ENCODE measurements at regions not wholly inside any gene's neighbourhood (a gene's known extent, or its start where the extent isn't known, plus 50 kb on each side); places are given as distances from the start of the nearest gene placed in this dataset.

DNA sequence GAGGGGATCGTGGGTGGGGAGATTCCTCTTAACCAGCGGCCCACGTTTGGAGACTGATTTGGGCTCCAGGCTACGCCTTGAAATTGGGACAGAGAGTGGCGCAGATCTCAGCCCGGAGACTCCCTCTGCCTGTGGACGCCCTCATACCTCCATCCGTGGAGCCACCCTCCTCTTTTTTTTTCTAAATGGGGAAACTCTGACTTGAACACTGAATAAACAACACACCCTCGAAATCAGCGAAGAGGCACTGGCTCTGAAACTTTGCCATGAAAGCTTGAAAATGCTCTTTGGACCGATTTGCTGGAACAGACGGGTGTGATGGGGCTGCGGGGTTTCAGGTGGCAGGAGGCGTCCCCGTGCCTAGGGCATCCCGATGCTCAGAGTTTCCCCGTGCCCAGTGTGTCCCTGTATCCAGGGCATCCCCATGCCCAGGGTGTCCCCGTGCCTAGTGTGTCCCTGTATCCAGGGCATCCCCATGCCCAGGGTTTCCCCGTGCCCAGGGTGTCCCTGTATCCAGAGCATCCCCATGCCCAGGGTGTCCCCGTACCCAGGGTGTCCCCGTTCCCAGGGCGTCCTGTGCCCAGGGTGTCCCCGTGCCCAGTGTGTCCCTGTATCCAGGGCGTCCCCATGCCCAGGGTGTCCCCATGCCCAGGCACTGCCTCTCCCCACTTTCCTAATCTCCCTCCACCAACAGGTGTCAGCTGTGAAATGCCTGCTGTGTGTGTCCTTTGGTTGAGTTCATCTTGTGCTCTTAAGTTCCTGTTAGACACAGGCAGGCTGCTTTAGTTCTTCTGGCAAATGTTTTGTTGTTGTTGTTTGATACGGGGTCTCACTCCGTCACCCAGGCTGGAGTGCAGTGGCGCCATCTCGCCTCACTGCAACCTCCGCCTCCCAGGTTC is 187.0 kb downstream of the SEC14L1 start:
- no peak for TF ChIP-seq NFIC (IDR thresholded peaks at IDR 0.05)
- no peak for TF ChIP-seq RAD21 (IDR thresholded peaks at IDR 0.05; ENCODE audit: low read depth)
- TF ChIP-seq CREB1 (IDR thresholded peaks at IDR 0.05; ENCODE audit: low read depth) = no peak
- no peak for TF ChIP-seq EGR1 (IDR thresholded peaks at IDR 0.05)
- TF ChIP-seq TEAD4 (IDR thresholded peaks at IDR 0.05) = no peak
- no peak for TF ChIP-seq ZBTB7A (IDR thresholded peaks at IDR 0.05; ENCODE audit: low read depth)
- no peak for TF ChIP-seq CEBPB (IDR thresholded peaks at IDR 0.05)
- no peak for TF ChIP-seq EP300 (IDR thresholded peaks at IDR 0.05; ENCODE audit: borderline replicate concordance)
- no peak for TF ChIP-seq YY1 (IDR thresholded peaks at IDR 0.05; ENCODE audit: low read depth)

DNA sequence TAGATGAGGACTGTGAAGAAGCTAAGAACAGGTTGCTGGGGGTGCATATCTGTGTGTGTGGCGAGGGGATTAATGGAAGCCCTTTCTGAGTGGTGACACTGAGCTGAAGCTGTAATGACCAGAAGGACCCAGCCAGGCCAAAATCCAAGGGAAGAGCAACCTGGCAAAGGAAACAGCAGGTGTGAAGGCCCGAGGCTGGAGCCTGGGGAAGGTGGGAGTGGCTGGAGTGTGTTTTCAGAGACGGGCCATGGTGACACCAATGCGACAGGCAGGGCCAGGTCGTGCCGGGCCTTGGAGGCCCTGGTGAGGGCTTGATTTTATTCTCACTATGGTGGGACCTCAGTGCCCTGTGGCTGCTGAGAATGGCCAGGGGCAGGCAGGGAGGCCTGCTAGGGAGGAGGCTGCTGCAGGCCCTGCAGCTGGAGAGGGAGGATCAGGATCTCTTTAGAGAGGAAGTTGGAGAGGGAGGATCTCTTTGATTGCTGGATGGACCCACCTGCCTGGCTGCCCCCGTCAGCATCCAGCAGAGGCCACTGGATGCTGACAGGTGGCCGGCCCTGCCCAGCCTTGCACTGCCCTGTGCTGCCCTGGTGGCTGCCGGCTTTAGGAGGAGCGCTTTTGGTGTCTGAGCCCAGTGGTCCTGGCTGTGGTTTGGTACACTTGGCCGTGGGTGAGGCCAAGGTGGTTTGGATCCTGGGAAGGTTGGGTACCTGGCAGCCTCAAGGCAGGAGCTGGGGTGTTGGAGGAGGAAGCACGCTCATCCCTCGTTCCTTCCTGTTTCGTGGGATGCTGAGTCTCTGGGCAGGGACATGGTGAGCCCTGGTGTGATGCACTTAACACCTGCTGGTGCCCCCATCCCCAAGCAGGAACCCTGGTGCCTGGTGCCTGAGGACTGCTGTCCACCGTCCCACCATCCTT is 188.3 kb downstream of the SEC14L1 start:
- TF ChIP-seq EP300 (IDR thresholded peaks at IDR 0.05; ENCODE audit: borderline replicate concordance) (no peak), TEAD4 (IDR thresholded peaks at IDR 0.05) (no peak), TAF1 (IDR thresholded peaks at IDR 0.05; ENCODE audit: low read depth) (no peak), FOXM1 (IDR thresholded peaks at IDR 0.05; ENCODE audit: borderline replicate concordance, low read depth) (no peak), EGR1 (IDR thresholded peaks at IDR 0.05) (no peak), CEBPB (IDR thresholded peaks at IDR 0.05) (no peak), NFIC (IDR thresholded peaks at IDR 0.05) (no peak), RAD21 (IDR thresholded peaks at IDR 0.05; ENCODE audit: low read depth) (no peak), YY1 (IDR thresholded peaks at IDR 0.05; ENCODE audit: low read depth) (no peak), TCF12 (IDR thresholded peaks at IDR 0.05; ENCODE audit: low read depth) (no peak), CREB1 (IDR thresholded peaks at IDR 0.05; ENCODE audit: low read depth) (no peak), ZBTB7A (IDR thresholded peaks at IDR 0.05; ENCODE audit: low read depth) (no peak)
- TF ChIP-seq, protein P1, sequence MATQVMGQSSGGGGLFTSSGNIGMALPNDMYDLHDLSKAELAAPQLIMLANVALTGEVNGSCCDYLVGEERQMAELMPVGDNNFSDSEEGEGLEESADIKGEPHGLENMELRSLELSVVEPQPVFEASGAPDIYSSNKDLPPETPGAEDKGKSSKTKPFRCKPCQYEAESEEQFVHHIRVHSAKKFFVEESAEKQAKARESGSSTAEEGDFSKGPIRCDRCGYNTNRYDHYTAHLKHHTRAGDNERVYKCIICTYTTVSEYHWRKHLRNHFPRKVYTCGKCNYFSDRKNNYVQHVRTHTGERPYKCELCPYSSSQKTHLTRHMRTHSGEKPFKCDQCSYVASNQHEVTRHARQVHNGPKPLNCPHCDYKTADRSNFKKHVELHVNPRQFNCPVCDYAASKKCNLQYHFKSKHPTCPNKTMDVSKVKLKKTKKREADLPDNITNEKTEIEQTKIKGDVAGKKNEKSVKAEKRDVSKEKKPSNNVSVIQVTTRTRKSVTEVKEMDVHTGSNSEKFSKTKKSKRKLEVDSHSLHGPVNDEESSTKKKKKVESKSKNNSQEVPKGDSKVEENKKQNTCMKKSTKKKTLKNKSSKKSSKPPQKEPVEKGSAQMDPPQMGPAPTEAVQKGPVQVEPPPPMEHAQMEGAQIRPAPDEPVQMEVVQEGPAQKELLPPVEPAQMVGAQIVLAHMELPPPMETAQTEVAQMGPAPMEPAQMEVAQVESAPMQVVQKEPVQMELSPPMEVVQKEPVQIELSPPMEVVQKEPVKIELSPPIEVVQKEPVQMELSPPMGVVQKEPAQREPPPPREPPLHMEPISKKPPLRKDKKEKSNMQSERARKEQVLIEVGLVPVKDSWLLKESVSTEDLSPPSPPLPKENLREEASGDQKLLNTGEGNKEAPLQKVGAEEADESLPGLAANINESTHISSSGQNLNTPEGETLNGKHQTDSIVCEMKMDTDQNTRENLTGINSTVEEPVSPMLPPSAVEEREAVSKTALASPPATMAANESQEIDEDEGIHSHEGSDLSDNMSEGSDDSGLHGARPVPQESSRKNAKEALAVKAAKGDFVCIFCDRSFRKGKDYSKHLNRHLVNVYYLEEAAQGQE (IDR thresholded peaks at IDR 0.05; ENCODE audit: low read depth) = no peak
- TF ChIP-seq, protein P2, sequence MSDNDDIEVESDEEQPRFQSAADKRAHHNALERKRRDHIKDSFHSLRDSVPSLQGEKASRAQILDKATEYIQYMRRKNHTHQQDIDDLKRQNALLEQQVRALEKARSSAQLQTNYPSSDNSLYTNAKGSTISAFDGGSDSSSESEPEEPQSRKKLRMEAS (IDR thresholded peaks at IDR 0.05) = no peak
- TF ChIP-seq, protein P3, sequence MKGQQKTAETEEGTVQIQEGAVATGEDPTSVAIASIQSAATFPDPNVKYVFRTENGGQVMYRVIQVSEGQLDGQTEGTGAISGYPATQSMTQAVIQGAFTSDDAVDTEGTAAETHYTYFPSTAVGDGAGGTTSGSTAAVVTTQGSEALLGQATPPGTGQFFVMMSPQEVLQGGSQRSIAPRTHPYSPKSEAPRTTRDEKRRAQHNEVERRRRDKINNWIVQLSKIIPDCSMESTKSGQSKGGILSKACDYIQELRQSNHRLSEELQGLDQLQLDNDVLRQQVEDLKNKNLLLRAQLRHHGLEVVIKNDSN (IDR thresholded peaks at IDR 0.05) = no peak

DNA sequence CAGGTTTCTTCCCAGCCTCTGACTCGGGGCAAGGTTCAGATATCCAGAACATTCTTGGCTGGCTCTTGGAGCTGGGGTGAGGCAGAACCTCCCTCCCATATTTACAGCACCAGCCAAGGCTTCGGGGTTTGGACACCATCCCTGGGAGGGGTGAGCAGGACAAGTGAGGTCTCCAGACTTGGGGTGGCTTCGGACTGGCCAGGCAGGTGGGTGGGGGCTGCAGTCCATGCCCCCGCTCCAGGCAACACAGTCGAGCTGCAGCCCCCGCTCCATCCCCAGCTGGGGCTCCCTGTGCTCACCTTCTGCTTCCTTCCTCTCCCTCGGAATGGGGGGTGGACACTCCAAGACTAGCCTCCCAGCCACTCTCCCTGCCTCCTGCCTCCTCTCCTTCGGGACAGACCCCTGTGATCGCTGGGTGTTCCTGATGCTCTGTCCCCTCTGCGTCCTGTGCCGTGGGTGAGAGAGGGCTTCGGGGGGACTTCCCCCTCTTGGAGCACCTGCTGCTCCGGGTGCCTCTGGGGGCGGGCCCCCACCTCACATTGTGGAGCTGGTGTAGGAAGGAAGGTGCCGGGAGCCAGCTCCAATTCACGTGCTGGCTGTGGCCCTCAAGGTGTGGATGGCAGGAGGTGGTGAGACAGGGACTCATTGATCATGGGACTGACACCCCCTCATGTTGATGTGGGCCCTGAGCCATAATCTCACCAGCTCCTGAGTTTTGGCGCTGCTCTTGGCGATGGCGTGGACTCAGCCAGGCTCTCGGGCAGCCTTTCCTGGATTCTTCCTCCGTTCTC is 189.2 kb downstream of the SEC14L1 start:
- TF ChIP-seq TAF1 (IDR thresholded peaks at IDR 0.05; ENCODE audit: low read depth) (no peak), TCF12 (IDR thresholded peaks at IDR 0.05; ENCODE audit: low read depth) (no peak), EGR1 (IDR thresholded peaks at IDR 0.05) (no peak), FOXM1 (IDR thresholded peaks at IDR 0.05; ENCODE audit: borderline replicate concordance, low read depth) (no peak)
- TF ChIP-seq, protein P2 (IDR thresholded peaks at IDR 0.05) = no peak
- TF ChIP-seq, protein P1 (IDR thresholded peaks at IDR 0.05; ENCODE audit: low read depth) = no peak

DNA sequence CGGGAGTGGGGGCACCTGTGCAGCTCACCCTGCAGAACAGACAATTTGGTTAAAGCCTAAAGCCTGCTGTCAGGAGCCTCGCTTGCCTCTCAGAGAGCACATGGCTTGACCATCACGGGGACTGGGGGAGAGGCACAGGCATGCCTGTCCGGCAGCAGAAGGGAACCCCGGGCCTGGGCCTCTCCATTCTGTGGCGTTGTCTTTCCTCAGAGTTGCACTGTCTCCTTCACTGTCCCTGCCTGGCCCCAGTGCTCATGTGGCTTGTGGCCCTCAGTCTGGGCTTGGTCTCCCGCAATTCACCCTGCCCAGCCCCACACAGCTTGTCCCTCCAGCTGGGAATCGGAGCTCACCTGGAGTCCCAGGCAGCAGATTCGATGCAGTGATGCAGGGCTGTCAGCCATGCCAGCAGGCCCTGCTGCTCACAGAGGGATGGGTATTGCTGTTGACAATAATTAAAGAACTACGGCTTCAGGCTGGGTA is 189.9 kb downstream of the SEC14L1 start:
- TF ChIP-seq YY1 (IDR thresholded peaks at IDR 0.05; ENCODE audit: low read depth) (no peak), RAD21 (IDR thresholded peaks at IDR 0.05; ENCODE audit: low read depth) (no peak), NFIC (IDR thresholded peaks at IDR 0.05) (no peak), EP300 (IDR thresholded peaks at IDR 0.05; ENCODE audit: borderline replicate concordance) (no peak), FOXM1 (IDR thresholded peaks at IDR 0.05; ENCODE audit: borderline replicate concordance, low read depth) (no peak), CREB1 (IDR thresholded peaks at IDR 0.05; ENCODE audit: low read depth) (no peak), EGR1 (IDR thresholded peaks at IDR 0.05) (no peak)
- TF ChIP-seq, protein P3 (IDR thresholded peaks at IDR 0.05) = no peak
- TF ChIP-seq, protein P2 (IDR thresholded peaks at IDR 0.05) = no peak
- TF ChIP-seq, protein P1 (IDR thresholded peaks at IDR 0.05; ENCODE audit: low read depth) = no peak

All from Ishikawa (cell line).